GM12878 (cell line): ENCODE measurements at regions not wholly inside any gene's neighbourhood (a gene's known extent, or its start where the extent isn't known, plus 50 kb on each side); places are given as distances from the start of the nearest gene placed in this dataset.

Experiments
- ATAC-seq: fragments of 200-7000 bp; cut with Tn5 transposase; 3 replicates; pipeline ENCODE4 v1.9.1; 2020; ENCODE audit warnings: mild to moderate bottlenecking, moderate library complexity
- BruUV-seq: library from RNA; stranded (reverse); fragments of 400-500 nt; replicated peaks from 2 replicates; lab custom pipeline; 2021; lab: Mats Ljungman, UMichigan
- CTCF ChIA-PET: fragments of 300-600 bp; sonication (Branson Sonifier 250); formaldehyde crosslinking; extraction: SDS; loops from one replicate; lab custom pipeline; 2021; ENCODE audit warnings: inconsistent platforms; lab: Yijun Ruan, JAX
- POLR2A ChIA-PET: fragments of 350-600 bp; formaldehyde crosslinking; extraction: SDS; loops from one replicate; lab custom pipeline; 2021; ENCODE audit warnings: inconsistent platforms; lab: Charles Lee
- RAD21 ChIA-PET: fragments of 300-600 bp; sonication (Branson Sonifier 250); formaldehyde crosslinking; loops from one replicate; lab custom pipeline; 2023; ENCODE audit warnings: antibody characterized with exemption; ENCODE audit not compliant: unreplicated experiment; lab: Charles Lee
- SMC1A ChIA-PET: fragments of 300-600 bp; sonication (Branson Sonifier 250); formaldehyde crosslinking; loops from one replicate; lab custom pipeline; 2023; ENCODE audit not compliant: unreplicated experiment, uncharacterized antibody; lab: Charles Lee
- DNase-seq: peaks from one replicate; pipeline ENCODE4 v3.0.0-alpha.2; 2011; ENCODE audit warnings: low read depth, low spot score
- FAIRE-seq: peaks from 3 replicates; lab custom pipeline; 2011; peaks lifted over from hg19 to GRCh38; lab: Jason Lieb, UNC
- H2AFZ ChIP-seq: 2 replicates; pipeline ENCODE4 v1.6.0; 2011; ENCODE audit warnings: low read depth, low read length, control low read depth; ENCODE audit not compliant: control insufficient read depth
- H3K27ac ChIP-seq: 2 replicates; pipeline ENCODE4 v1.5.1; 2011; ENCODE audit warnings: control low read depth; ENCODE audit not compliant: control insufficient read depth, insufficient read depth
- H3K27me3 ChIP-seq, 2 experiments: replicated peaks in 1 of 2; 2 replicates each; pipeline versions ENCODE4 v1.6.0 to v1.6.1; 2011; ENCODE audit warnings: low read length in 1 of 2; ENCODE audit not compliant: control insufficient read depth in 2 of 2, insufficient read depth in 2 of 2
- H3K36me3 ChIP-seq, 2 experiments: 2 replicates each; pipeline ENCODE4 v1.5.1; 2011; ENCODE audit warnings: low read length in 1 of 2; ENCODE audit not compliant: control insufficient read depth in 2 of 2, insufficient read depth in 2 of 2
- H3K4me1 ChIP-seq: 2 replicates; pipeline ENCODE4 v1.6.1; 2011; ENCODE audit warnings: mild to moderate bottlenecking, low read length, moderate library complexity, mixed read lengths; ENCODE audit not compliant: control insufficient read depth, insufficient read depth
- H3K4me2 ChIP-seq: 2 replicates; pipeline ENCODE4 v1.6.0; 2011; ENCODE audit warnings: control low read depth; ENCODE audit not compliant: control insufficient read depth, insufficient read depth
- H3K4me3 ChIP-seq: fragments of 200-600 bp; sonication (generic); 2 replicates; pipeline ENCODE4 v1.5.1; 2016
- H3K79me2 ChIP-seq: 2 replicates; pipeline ENCODE4 v1.6.0; 2011; ENCODE audit warnings: low read length; ENCODE audit not compliant: control insufficient read depth, insufficient read depth
- H3K9ac ChIP-seq: 2 replicates; pipeline ENCODE4 v1.8.0; 2011; ENCODE audit warnings: low read length, control low read depth, mixed read lengths; ENCODE audit not compliant: control insufficient read depth, insufficient read depth
- H3K9me3 ChIP-seq: replicated peaks from 3 replicates; pipeline ENCODE4 v1.5.1; 2011; ENCODE audit warnings: mild to moderate bottlenecking, low read length; ENCODE audit not compliant: control insufficient read depth, insufficient read depth
- H4K20me1 ChIP-seq: 2 replicates; pipeline ENCODE4 v1.6.0; 2011; ENCODE audit not compliant: control insufficient read depth, insufficient read depth
- FOS ChIP-seq: IDR thresholded peaks from 3 replicates; pipeline ENCODE4 v1.6.1; 2011; ENCODE audit warnings: borderline replicate concordance; ENCODE audit not compliant: insufficient read length; ENCODE audit errors: extremely low read depth
- MTA3 ChIP-seq: IDR thresholded peaks from 2 replicates; pipeline ENCODE4 v1.6.1; 2012; ENCODE audit warnings: low read length, inconsistent platforms, borderline replicate concordance
- PAX5 ChIP-seq: IDR thresholded peaks from 2 replicates; pipeline ENCODE4 v1.6.1; 2011; ENCODE audit warnings: low read depth, low read length, borderline replicate concordance
- RAD51 ChIP-seq: fragments of 450-650 bp; IDR thresholded peaks from 2 replicates; pipeline ENCODE4 v1.6.1; 2016; ENCODE audit warnings: moderate library complexity, mild to moderate bottlenecking, inconsistent platforms
- RFX5 ChIP-seq: IDR thresholded peaks from 2 replicates; pipeline ENCODE4 v1.6.1; 2011; ENCODE audit warnings: low read depth, low read length, improper control_type of control experiment
- SMAD5 ChIP-seq: IDR thresholded peaks from 2 replicates; pipeline ENCODE4 v1.6.1; 2016; ENCODE audit warnings: antibody characterized with exemption, low read depth
- SREBF2 ChIP-seq: IDR thresholded peaks from 2 replicates; pipeline ENCODE4 v1.6.1; 2012; ENCODE audit warnings: mild to moderate bottlenecking, low read length
- TCF3 ChIP-seq: IDR thresholded peaks from 2 replicates; pipeline ENCODE4 v1.6.1; 2012; ENCODE audit warnings: low read depth, mild to moderate bottlenecking, low read length, borderline replicate concordance; ENCODE audit not compliant: insufficient read depth
- ZBED1 ChIP-seq: IDR thresholded peaks from 2 replicates; pipeline ENCODE4 v1.6.1; 2016; ENCODE audit warnings: borderline replicate concordance
- ZNF207 ChIP-seq: fragments of 450-650 bp; IDR thresholded peaks from 2 replicates; pipeline ENCODE4 v1.6.1; 2014; ENCODE audit warnings: antibody characterized with exemption, mild to moderate bottlenecking, borderline replicate concordance
- ZSCAN29 ChIP-seq: fragments of 450-650 bp; IDR thresholded peaks from 2 replicates; pipeline ENCODE4 v1.6.1; 2017; ENCODE audit warnings: mild to moderate bottlenecking, moderate library complexity
- WGBS: methylation state at CpG from one replicate; pipeline ENCODE4 v1.1.6; 2016; ENCODE audit warnings: low lambda C conversion rate; ENCODE audit not compliant: insufficient replicate concordance, insufficient coverage; ENCODE audit errors: missing lambda C conversion rate; 5-methylcytosine and 5-hydroxymethylcytosine counted together
- in situ Hi-C: fragments of 300-500 bp; cut with MboI; formaldehyde crosslinking; loops from 9 replicates; pipeline ENCODE4 v1.14.3; 2018; ENCODE audit warnings: mixed read lengths
- intact Hi-C: fragments of 100-400 bp; cut with micrococcal nuclease; formaldehyde crosslinking; loops from one replicate; pipeline ENCODE4 v1.14.2; 2022; ENCODE audit not compliant: unreplicated experiment
- TF ChIP-seq, protein P1 (sequence below): IDR thresholded peaks from 2 replicates; pipeline ENCODE4 v1.6.1; 2012; ENCODE audit warnings: low read length, inconsistent platforms
- TF ChIP-seq, protein P2 (sequence below): fragments of 450-650 bp; IDR thresholded peaks from 2 replicates; pipeline ENCODE4 v1.6.1; 2017; ENCODE audit warnings: mild to moderate bottlenecking, low read depth, inconsistent platforms; ENCODE audit not compliant: poor library complexity, severe bottlenecking
- TF ChIP-seq, protein P3 (sequence below): IDR thresholded peaks from 2 replicates; pipeline ENCODE4 v1.6.1; 2012; ENCODE audit warnings: low read depth, low read length, improper control_type of control experiment
- TF ChIP-seq, protein P4 (sequence below): IDR thresholded peaks from 2 replicates; pipeline ENCODE4 v1.6.1; 2012; ENCODE audit warnings: low read depth, low read length, improper control_type of control experiment
- TF ChIP-seq, protein P5 (sequence below): fragments of 450-650 bp; IDR thresholded peaks from 2 replicates; pipeline ENCODE4 v1.6.1; 2017; ENCODE audit warnings: mild to moderate bottlenecking

DNA sequence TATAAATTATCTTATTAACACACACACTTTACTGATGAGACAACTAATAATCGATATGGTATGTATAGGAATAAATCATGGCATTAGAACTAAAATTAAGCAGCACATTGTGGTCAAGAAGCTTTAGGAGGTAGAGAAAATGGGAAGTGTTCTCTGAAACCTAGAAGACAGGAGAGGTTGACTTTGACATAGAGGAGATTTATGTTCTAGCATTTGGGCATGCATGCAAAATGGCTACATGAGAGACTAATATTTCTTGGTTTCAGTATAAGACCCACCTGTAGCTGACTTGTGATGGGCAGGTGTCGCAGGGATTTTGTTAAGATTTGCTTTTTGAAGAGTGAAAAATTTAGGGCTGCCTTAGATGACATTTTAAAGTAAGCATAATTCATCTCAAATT is 209.7 kb upstream of the POU1F1 start (continued):
- TF ChIP-seq TCF3 (no peak), RFX5 (no peak), SREBF2 (no peak)
- TF ChIP-seq, protein P1, sequence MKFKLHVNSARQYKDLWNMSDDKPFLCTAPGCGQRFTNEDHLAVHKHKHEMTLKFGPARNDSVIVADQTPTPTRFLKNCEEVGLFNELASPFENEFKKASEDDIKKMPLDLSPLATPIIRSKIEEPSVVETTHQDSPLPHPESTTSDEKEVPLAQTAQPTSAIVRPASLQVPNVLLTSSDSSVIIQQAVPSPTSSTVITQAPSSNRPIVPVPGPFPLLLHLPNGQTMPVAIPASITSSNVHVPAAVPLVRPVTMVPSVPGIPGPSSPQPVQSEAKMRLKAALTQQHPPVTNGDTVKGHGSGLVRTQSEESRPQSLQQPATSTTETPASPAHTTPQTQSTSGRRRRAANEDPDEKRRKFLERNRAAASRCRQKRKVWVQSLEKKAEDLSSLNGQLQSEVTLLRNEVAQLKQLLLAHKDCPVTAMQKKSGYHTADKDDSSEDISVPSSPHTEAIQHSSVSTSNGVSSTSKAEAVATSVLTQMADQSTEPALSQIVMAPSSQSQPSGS: no peak
- TF ChIP-seq, protein P2, sequence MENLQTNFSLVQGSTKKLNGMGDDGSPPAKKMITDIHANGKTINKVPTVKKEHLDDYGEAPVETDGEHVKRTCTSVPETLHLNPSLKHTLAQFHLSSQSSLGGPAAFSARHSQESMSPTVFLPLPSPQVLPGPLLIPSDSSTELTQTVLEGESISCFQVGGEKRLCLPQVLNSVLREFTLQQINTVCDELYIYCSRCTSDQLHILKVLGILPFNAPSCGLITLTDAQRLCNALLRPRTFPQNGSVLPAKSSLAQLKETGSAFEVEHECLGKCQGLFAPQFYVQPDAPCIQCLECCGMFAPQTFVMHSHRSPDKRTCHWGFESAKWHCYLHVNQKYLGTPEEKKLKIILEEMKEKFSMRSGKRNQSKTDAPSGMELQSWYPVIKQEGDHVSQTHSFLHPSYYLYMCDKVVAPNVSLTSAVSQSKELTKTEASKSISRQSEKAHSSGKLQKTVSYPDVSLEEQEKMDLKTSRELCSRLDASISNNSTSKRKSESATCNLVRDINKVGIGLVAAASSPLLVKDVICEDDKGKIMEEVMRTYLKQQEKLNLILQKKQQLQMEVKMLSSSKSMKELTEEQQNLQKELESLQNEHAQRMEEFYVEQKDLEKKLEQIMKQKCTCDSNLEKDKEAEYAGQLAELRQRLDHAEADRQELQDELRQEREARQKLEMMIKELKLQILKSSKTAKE: no peak

DNA sequence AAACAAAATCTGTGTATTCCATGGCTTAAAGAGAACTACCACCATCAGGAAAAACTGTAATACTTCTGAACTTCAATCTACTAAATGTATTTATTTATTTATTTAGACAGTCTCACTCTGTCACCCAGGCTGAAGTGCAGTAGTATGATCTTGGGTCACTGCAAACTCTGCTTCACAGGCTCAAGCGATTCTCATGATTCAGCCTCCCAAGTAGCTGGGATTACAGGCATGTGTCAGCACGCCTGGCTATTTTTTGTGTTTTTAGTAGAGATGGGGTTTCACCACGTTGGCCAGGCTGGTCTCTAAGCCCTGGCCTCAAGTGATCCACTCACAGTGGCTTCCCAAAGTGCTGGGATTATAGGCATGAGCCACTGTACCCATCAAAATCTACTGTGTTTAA is 202.3 kb upstream of the POU1F1 start:
- no TSS peak for BruUV-seq
- H3K9ac ChIP-seq: no peak overlapping the region
- no peak overlapping the region for H3K27ac ChIP-seq
- H3K9me3 ChIP-seq: no peaks in the 10 kb centered on the region
- ATAC-seq (no peak), DNase-seq (no peak), FAIRE-seq (no peak)
- H4K20me1 ChIP-seq: no peaks in the 10 kb centered on the region
- in situ Hi-C loops (no loop called here), intact Hi-C loops (no loop called here)
- no peaks in the 10 kb centered on the region for H3K27me3 ChIP-seq
- no peak overlapping the region for H3K4me3 ChIP-seq
- no peak overlapping the region for H2AFZ ChIP-seq
- H3K4me1 ChIP-seq: no peaks in the 10 kb centered on the region
- no peaks in the 10 kb centered on the region for H3K79me2 ChIP-seq
- ChIA-PET SMC1A (interaction anchor here (0.7 kb wide), 1 partner anchor 712 kb away, joined by 4 read pairs; no protein-coding TSS in a partner anchor), RAD21 (no interaction called here), POLR2A (no interaction called here), CTCF (no interaction called here)
- no peaks in the 10 kb centered on the region for H3K36me3 ChIP-seq
- WGBS: 0% methylated on average over 3 of the region's 3 CpGs
- no peak overlapping the region for H3K4me2 ChIP-seq
- TF ChIP-seq, protein P3, sequence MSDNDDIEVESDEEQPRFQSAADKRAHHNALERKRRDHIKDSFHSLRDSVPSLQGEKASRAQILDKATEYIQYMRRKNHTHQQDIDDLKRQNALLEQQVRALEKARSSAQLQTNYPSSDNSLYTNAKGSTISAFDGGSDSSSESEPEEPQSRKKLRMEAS: no peak
- TF ChIP-seq FOS (no peak), ZBED1 (no peak), SMAD5 (no peak), ZSCAN29 (no peak), PAX5 (no peak), MTA3 (no peak), RAD51 (no peak), ZNF207 (no peak)
- TF ChIP-seq, protein P4, sequence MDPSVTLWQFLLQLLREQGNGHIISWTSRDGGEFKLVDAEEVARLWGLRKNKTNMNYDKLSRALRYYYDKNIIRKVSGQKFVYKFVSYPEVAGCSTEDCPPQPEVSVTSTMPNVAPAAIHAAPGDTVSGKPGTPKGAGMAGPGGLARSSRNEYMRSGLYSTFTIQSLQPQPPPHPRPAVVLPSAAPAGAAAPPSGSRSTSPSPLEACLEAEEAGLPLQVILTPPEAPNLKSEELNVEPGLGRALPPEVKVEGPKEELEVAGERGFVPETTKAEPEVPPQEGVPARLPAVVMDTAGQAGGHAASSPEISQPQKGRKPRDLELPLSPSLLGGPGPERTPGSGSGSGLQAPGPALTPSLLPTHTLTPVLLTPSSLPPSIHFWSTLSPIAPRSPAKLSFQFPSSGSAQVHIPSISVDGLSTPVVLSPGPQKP: no peak
- TF ChIP-seq, protein P5, sequence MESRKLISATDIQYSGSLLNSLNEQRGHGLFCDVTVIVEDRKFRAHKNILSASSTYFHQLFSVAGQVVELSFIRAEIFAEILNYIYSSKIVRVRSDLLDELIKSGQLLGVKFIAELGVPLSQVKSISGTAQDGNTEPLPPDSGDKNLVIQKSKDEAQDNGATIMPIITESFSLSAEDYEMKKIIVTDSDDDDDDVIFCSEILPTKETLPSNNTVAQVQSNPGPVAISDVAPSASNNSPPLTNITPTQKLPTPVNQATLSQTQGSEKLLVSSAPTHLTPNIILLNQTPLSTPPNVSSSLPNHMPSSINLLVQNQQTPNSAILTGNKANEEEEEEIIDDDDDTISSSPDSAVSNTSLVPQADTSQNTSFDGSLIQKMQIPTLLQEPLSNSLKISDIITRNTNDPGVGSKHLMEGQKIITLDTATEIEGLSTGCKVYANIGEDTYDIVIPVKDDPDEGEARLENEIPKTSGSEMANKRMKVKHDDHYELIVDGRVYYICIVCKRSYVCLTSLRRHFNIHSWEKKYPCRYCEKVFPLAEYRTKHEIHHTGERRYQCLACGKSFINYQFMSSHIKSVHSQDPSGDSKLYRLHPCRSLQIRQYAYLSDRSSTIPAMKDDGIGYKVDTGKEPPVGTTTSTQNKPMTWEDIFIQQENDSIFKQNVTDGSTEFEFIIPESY: no peak
